NB4 (cell line): ENCODE measurements at regions not wholly inside any gene's neighbourhood (a gene's known extent, or its start where the extent isn't known, plus 50 kb on each side); places are given as distances from the start of the nearest gene placed in this dataset.

Source experiments
- DNase-seq: peaks from one replicate; pipeline ENCODE4 v3.0.0; 2010; ENCODE audit warnings: low read depth
- H3K4me3 ChIP-seq: one replicate; pipeline ENCODE4 v1.5.1; 2011; ENCODE audit warnings: mild to moderate bottlenecking, low read depth, low read length, moderate library complexity
- CTCF ChIP-seq: IDR thresholded peaks from one replicate; pipeline ENCODE4 v1.5.1; 2012; ENCODE audit warnings: low read depth, low read length
- MAX ChIP-seq: IDR thresholded peaks from 2 replicates; pipeline ENCODE4 v1.6.1; 2011; ENCODE audit warnings: low read depth, low read length
- MYC ChIP-seq: IDR thresholded peaks from 2 replicates; pipeline ENCODE4 v1.6.1; 2011; ENCODE audit warnings: low read depth, low read length
- POLR2A ChIP-seq: IDR thresholded peaks from 2 replicates; pipeline ENCODE4 v1.6.1; 2011; ENCODE audit warnings: mild to moderate bottlenecking; ENCODE audit not compliant: insufficient read length; ENCODE audit errors: extremely low read depth

DNA sequence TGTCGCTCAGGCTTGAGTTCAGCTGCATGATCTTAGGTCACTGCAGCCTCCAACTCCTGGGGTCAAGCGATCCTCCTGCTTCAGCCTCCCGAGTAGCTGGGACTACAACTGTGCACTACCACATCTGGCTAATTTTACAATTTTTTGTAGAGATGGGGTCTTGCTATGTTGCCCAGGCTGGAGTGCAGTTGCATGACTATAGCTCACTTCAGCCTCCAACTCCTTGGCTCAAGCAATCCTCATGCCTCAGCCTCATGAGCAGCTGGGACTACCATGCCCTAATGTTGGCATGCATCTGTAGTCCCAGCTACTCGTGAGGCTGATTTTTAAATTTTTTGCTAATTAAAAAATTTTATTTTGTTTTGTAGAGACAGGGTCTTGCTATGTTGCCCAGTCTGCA, 101.9 kb upstream of the NPTX2 start:
- TF ChIP-seq MYC (no peak), POLR2A (no peak), MAX (no peak), CTCF (no peak)
- no peak for DNase-seq
- H3K4me3 ChIP-seq: no peak overlapping the region

DNA sequence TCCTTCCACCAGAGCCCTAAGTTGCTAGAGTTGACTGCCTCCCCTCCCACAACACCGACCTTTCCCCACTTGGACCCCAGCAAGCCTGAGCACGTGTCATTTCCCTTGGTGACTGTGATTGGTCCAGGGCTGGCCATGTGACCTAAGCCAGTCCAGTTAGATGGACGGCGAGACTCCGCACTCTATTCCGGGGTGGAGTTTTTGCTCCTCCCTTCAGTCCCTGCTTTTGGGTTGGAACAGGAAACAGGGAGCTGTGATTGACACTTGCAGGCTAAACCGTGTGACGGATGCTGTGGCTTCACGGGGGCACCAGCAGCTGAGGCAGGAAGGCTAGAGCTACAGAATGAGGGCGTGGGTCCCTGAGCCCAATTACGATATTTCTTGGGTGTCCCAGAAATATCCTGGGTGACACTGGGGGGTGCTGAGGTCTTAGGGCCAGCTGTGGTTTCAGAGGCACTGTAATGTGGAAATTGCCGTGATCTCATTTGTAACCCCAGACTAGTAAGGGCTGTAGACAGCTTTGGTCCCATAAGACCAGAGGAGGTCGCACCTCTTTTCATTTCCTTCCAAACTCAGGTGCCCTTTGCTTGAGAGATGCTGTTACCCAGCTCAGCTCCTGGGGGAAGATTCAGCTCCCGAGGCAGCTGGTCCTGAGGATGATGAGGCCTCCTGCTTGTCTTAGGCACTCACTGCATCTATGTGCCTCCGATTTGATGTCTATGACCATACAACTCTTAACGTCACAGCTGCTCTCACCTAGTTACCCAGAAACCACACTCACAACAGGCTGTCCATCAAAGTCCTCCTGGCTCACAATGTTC, 102.7 kb upstream of the NPTX2 start:
- DNase-seq: peak; percentile 24
- H3K4me3 ChIP-seq: no peak overlapping the region
- TF ChIP-seq CTCF: no peak
- peak; percentile 77 for TF ChIP-seq MAX
- no peak for TF ChIP-seq POLR2A

GRCh38 chr7:98511175-98511574, 105.9 kb upstream of the NPTX2 start:
- H3K4me3 ChIP-seq: no peak overlapping the region
- TF ChIP-seq CTCF (no peak), MYC (no peak), MAX (no peak), POLR2A (no peak)

DNA sequence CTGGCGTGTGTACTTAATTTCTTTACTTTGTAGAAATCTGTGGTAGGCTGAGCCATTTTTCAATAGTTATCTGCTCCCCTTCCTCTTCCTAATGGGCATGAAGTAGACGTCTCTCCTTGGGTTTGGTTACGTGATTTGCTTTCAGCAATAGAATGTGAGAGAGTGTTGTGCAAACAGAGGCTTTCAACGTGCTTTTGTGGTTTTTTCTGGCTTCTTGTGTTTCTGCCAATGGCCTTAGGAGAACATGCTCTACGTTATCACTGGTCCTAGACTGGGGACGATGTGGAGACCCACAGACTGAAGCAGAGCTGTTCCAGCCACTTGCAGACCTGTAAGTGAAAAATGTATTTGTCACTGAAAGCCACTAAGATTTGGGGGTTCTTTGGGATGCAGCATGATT, 107.2 kb upstream of the NPTX2 start:
- no peak overlapping the region for H3K4me3 ChIP-seq
- DNase-seq: peak; percentile 43
- TF ChIP-seq POLR2A (no peak), MAX (no peak), MYC (no peak), CTCF (no peak)

More at GRCh38 chr7:98511175-98511574, 105.9 kb upstream of the NPTX2 start:
- no peak for DNase-seq

DNA sequence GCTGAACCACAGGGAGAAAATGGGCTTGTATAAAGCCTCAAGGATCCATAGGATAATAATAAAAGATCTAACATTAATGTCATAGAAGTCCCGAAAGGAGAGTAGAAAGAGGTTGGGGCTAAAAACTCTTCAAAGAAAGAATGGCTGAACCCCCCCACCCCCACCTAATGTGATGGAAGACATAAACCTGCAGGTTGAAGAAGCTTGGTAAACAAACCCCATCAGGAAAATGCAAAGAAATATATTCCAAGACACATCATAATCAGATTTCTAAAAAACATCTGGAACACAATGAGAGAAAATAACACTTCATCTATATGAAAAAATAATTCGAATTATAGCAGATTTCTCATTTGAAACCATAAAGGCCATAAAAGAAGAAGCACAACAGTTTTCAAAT, 105.6 kb upstream of the BAIAP2L1 start:
- no peak overlapping the region for H3K4me3 ChIP-seq
- no peak for TF ChIP-seq MYC
- TF ChIP-seq POLR2A: no peak
- no peak for TF ChIP-seq MAX
- TF ChIP-seq CTCF: no peak
- no peak for DNase-seq
